ENCODE measurements at regions not wholly inside any gene's neighbourhood (a gene's known extent, or its start where the extent isn't known, plus 50 kb on each side); places are given as distances from the start of the nearest gene placed in this dataset.

DNA sequence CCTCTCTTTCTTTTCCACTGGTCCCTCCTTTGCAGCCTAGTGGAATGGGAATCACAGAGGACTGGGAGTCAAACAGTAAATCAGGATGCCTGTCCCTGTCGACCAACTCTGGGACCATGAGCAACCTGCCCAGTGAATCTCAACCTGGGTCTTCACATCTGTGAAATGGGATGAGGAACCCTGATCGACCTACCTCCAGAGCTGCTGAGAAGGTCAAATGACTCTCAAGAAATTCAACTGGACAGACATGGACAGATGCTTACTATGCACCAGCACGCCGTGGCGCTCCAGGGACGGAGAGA is 73.3 kb upstream of the TAF1B start:
- no peaks in the 10 kb centered on the region for H3K9me3 Mint-ChIP-seq
- CTCF ChIA-PET (ENCODE audit: partially characterized antibody) = interaction anchor here (0.6 to 5.5 kb wide), 30 partner anchors 8 to 303 kb away, joined by 3 to 57 read pairs (median 5); partner anchors contain the start of gene YWHAQ
- H3K27me3 ChIP-seq (ENCODE audit: insufficient read depth, low read length) = no peaks in the 10 kb centered on the region
- no peaks in the 10 kb centered on the region for H3K36me3 Mint-ChIP-seq
- peak overlapping the region in 2 of 7 donors; percentile 22 to 88 for H3K27ac Mint-ChIP-seq
- no peak overlapping the region for H3K4me3 ChIP-seq (ENCODE audit: low read length in 2 of 2)
- no peaks in the 10 kb centered on the region for H3K9me3 ChIP-seq (ENCODE audit: control insufficient read depth in 1 of 2, low read length in 2 of 2)
- DNase-seq = no peak
- H3K4me1 Mint-ChIP-seq = peaks cover 3 to 21% (median 14%) of the 10 kb centered on the region in 4 donors
- H3K27me3 Mint-ChIP-seq = no peaks in the 10 kb centered on the region
- H3K27ac ChIP-seq (ENCODE audit: low read depth, low read length) = no peak overlapping the region
- H3K4me3 Mint-ChIP-seq = no peak overlapping the region
- POLR2A ChIA-PET (ENCODE audit: partially characterized antibody) = interaction anchor here (0.8 to 3.3 kb wide), 8 partner anchors 10 to 214 kb away, joined by 3 to 15 read pairs (median 8); partner anchors contain the start of genes ADAM17 and YWHAQ
- intact Hi-C loops (cut with micrococcal nuclease) = loop anchor here (1.0 kb wide), 1 partner anchor 12 kb away; no protein-coding TSS in a partner anchor
- H3K36me3 ChIP-seq (ENCODE audit: insufficient read depth, low read length) = no peaks in the 10 kb centered on the region
- peaks cover 20% of the 10 kb centered on the region for H3K4me1 ChIP-seq (ENCODE audit: insufficient read depth, low read length)

DNA sequence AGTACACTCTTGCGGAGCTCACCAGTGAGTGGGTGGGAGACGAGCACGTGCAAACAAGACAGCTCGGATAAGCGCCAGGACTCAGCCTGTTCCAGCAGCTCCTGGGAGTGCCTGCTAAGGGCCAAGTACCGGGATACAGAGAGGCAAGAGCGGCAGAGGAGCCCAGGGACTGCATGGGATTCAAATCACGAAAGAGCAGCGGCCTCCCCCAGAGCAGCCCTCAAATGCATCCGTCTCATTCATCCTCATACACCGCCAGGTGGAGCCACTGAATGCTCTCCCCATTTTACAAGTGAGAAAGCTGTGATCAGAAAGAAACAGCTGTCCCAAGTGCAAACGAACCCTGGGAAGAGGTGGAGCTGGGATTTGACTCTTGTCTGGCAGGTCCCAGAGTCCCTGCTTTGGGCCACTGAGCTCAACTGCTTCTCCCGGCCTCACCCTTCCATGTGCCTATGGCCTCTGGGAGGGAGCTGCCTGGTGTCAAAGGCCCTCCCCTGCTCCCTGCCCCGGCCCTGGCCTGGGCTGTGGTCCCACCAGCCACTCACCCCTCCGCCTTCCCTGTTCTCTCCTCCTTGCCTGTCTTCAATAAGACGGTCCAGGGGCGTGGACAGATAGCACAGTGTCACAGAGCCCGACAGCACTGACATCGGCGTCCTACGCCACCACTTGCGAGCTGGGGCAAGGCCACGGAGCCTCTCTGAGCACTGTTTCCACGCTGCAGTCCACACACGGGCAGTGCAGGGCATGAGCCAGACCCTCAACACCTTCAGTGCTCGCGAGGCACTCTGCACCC is 72.8 kb upstream of the TAF1B start:
- Mint-ChIP-seq H3K27ac (peak overlapping the region in 5 of 7 donors; percentile 15 to 88 (median 46)), H3K27me3 (no peaks in the 10 kb centered on the region), H3K4me1 (peaks cover 3 to 21% (median 13%) of the 10 kb centered on the region in 4 donors), H3K4me3 (peak overlapping the region in 1 of 8 donors; percentile 55), H3K36me3 (no peaks in the 10 kb centered on the region), H3K9me3 (no peaks in the 10 kb centered on the region)
- no peak overlapping the region for H3K4me3 ChIP-seq (ENCODE audit: low read length in 2 of 2)
- no peaks in the 10 kb centered on the region for H3K36me3 ChIP-seq (ENCODE audit: insufficient read depth, low read length)
- H3K4me1 ChIP-seq (ENCODE audit: insufficient read depth, low read length) = peaks cover 20% of the 10 kb centered on the region
- H3K27ac ChIP-seq (ENCODE audit: low read depth, low read length) = no peak overlapping the region
- no peaks in the 10 kb centered on the region for H3K9me3 ChIP-seq (ENCODE audit: control insufficient read depth in 1 of 2, low read length in 2 of 2)
- no peaks in the 10 kb centered on the region for H3K27me3 ChIP-seq (ENCODE audit: insufficient read depth, low read length)
- DNase-seq = peak; percentile 49 to 63 (median 58)
- POLR2A ChIA-PET (ENCODE audit: partially characterized antibody) = interaction anchor here (0.8 to 3.3 kb wide), 9 partner anchors 9 to 215 kb away, joined by 3 to 15 read pairs (median 7); partner anchors contain the start of genes ADAM17 and YWHAQ
- intact Hi-C loops (cut with micrococcal nuclease) = loop anchor here (1.0 kb wide), 1 partner anchor 12 kb away; no protein-coding TSS in a partner anchor
- CTCF ChIA-PET (ENCODE audit: partially characterized antibody) = interaction anchor here (0.6 to 5.5 kb wide), 37 partner anchors 8 to 327 kb away, joined by 3 to 57 read pairs (median 4); partner anchors contain the start of gene YWHAQ

DNA sequence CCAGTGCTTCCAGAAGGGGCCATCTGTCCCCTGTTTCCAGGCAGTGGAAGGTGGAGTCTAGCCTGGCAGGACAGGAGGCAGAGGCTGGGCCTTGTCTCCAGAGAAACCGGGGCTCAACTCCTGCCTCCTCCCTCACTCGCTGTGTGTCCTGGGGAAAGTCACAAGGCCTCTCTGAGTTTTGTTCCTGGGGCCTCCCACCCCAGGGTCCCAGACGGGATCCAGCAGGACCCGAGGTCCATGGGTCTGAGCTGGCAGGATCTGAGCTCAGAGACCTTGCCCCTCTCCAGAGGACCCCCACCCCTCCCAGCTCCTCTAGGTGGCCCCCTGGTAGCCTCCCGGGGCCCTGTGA is 72.2 kb upstream of the TAF1B start:
- intact Hi-C loops (cut with micrococcal nuclease) = no loop called here
- peaks cover 20% of the 10 kb centered on the region for H3K4me1 ChIP-seq (ENCODE audit: insufficient read depth, low read length)
- no peak for DNase-seq
- H3K27ac ChIP-seq (ENCODE audit: low read depth, low read length) = no peak overlapping the region
- H3K27me3 ChIP-seq (ENCODE audit: insufficient read depth, low read length) = no peaks in the 10 kb centered on the region
- no peaks in the 10 kb centered on the region for H3K27me3 Mint-ChIP-seq
- H3K36me3 Mint-ChIP-seq = no peaks in the 10 kb centered on the region
- no peak overlapping the region for H3K4me3 ChIP-seq (ENCODE audit: low read length in 2 of 2)
- H3K27ac Mint-ChIP-seq = no peak overlapping the region
- ChIA-PET CTCF (ENCODE audit: partially characterized antibody) (interaction anchor here (0.7 to 5.5 kb wide), 25 partner anchors 9 to 327 kb away, joined by 3 to 57 read pairs (median 5); no protein-coding TSS in a partner anchor), POLR2A (ENCODE audit: partially characterized antibody) (interaction anchor here (0.6 to 3.3 kb wide), 9 partner anchors 9 to 215 kb away, joined by 3 to 15 read pairs (median 7); partner anchors contain the start of genes ADAM17 and YWHAQ)
- H3K9me3 Mint-ChIP-seq = no peaks in the 10 kb centered on the region
- H3K9me3 ChIP-seq (ENCODE audit: control insufficient read depth in 1 of 2, low read length in 2 of 2) = no peaks in the 10 kb centered on the region
- H3K4me3 Mint-ChIP-seq = no peak overlapping the region
- peaks cover 3 to 21% (median 13%) of the 10 kb centered on the region in 4 donors for H3K4me1 Mint-ChIP-seq
- H3K36me3 ChIP-seq (ENCODE audit: insufficient read depth, low read length) = no peaks in the 10 kb centered on the region

DNA sequence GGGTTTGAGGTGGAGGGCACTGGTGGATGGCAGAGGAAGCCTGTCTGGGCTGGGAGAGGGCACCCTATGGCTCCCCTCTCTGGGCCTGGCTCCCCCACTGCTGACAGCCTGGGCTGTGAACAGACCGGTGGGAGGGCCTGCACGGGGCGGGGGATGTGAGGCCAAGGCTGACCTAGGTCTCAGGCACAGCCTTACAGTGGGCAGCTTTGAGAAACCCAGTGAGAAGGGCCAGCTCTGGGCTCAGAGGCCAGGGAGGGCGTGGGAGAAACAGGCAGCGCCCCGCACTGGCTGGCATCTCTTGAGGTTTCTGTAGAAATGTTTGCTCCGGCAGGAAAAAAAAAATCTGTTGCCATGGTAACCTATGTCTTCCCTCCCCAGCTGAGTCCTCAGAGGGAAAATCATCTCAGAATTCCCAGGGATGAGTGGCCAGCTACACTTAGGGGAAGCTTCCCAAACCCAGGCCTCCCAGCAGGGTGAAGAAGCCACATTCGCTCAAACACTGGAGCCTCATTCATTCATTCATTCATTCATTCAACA is 71.7 kb upstream of the TAF1B start:
- no peaks in the 10 kb centered on the region for H3K9me3 Mint-ChIP-seq
- POLR2A ChIA-PET (ENCODE audit: partially characterized antibody) = interaction anchor here (0.6 to 3.3 kb wide), 4 partner anchors 8 to 216 kb away, joined by 3 to 12 read pairs (median 9); partner anchors contain the start of genes ADAM17 and YWHAQ

DNA sequence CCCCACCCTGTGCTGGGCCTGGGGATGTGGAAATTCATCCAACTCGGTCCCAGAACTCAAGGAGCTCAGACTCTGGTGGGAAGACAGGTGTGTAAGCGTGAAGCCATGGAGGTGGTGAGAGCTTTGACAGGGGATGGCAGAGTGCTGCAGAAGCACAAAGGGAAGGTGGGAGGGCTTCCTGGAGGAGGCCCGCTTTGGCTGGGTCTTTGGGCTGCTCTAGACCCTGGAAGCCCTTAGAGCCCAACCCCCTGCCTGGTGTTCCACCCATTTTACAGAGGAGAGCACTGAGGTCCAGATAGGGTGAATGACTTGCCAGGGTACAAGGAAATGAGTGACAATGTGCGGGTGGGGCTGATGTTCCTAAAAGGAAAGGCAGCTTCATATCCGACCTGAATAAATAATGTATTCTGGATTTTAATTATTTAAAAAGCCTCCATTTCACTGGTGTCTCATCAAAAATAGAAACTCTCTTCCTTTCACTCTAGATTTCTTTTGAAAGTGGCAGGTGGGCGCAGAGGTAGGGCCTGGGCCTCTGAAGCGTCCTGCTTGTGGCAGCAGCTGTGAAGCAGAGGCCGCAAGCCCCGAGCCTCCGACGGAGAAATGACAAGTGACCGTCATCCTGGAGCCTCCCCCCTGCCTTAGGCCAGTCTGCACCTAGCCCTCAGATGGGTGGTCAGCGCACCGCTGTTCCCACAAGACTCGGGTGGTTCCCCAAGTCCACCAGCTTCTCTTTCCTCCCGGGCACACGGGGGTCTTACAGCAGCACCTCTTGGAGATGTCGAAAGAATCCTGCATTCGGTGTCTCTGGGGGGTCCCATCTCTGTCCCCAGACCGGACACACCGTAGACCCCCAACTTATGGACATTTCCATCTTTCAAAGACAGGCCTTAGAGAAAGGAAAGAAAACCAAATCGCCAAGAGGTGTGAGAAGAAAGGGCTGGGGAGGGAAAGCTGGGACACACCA is 71.0 kb upstream of the TAF1B start:
- H3K4me3 Mint-ChIP-seq = peak overlapping the region in 1 of 8 donors; percentile 37
- no peaks in the 10 kb centered on the region for H3K36me3 ChIP-seq (ENCODE audit: insufficient read depth, low read length)
- no peaks in the 10 kb centered on the region for H3K27me3 Mint-ChIP-seq

More for the DNA sequence above, 71.7 kb upstream of the TAF1B start:
- Mint-ChIP-seq H3K27ac (no peak overlapping the region), H3K36me3 (no peaks in the 10 kb centered on the region), H3K4me3 (peak overlapping the region in 1 of 8 donors; percentile 37), H3K27me3 (no peaks in the 10 kb centered on the region), H3K4me1 (peaks cover 3 to 20% (median 13%) of the 10 kb centered on the region in 4 donors)
- H3K4me1 ChIP-seq (ENCODE audit: insufficient read depth, low read length) = peaks cover 20% of the 10 kb centered on the region
- H3K27ac ChIP-seq (ENCODE audit: low read depth, low read length) = no peak overlapping the region
- H3K4me3 ChIP-seq (ENCODE audit: low read length in 2 of 2) = no peak overlapping the region
- no peak for DNase-seq
- no peaks in the 10 kb centered on the region for H3K36me3 ChIP-seq (ENCODE audit: insufficient read depth, low read length)
- intact Hi-C loops (cut with micrococcal nuclease) = no loop called here
- no peaks in the 10 kb centered on the region for H3K27me3 ChIP-seq (ENCODE audit: insufficient read depth, low read length)
- CTCF ChIA-PET (ENCODE audit: partially characterized antibody) = interaction anchor here (1.0 to 5.5 kb wide), 7 partner anchors 13 to 214 kb away, joined by 3 to 57 read pairs (median 5); no protein-coding TSS in a partner anchor
- H3K9me3 ChIP-seq (ENCODE audit: control insufficient read depth in 1 of 2, low read length in 2 of 2) = no peaks in the 10 kb centered on the region

DNA sequence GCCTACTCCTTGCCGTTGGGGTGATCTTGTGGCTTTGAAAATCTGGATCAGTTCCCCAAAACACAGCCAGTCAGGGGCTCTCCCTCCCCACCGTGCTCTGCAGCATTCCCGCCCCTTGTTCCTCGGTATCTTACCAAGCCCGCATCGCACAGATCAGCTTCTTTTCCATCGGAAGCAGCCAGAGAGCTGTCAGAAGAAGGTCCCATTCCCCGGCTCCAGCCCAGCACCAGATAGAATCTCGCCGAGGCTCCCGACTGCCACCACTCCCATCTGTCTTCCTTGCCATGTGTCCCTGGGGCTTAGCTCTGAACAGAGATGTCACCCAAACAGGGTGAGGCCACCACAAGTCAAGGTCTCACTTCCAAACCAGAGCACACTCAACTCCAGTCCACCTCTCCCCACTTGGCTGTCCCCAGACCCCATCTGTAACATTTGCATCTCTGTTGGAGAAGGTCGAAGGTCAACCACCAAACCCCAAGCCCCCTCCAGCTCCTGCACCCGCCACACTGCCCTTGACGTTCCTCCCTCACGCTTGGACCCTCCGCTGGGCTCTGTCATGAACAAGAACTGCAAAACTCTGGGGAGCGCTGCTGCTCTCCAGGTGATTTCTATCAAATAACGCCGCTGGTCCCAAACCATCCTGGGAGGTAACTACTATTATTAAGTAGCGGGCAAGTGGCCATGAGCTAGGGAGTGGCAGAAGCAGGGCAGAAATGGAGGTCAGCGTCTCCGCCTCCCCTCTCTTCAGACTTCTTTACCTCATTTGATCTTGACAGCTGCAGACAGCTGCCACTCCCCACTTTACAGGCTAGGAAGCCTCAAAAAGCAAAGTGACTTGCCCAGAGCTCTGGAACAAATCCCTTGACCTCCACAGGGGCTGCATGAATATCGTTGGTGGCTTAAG is 70.0 kb upstream of the TAF1B start:
- Mint-ChIP-seq H3K27me3 (no peaks in the 10 kb centered on the region), H3K27ac (peak overlapping the region in 5 of 7 donors; percentile 21 to 47 (median 29)), H3K9me3 (no peaks in the 10 kb centered on the region), H3K4me3 (no peak overlapping the region), H3K4me1 (peaks cover 10 to 27% (median 19%) of the 10 kb centered on the region in 4 donors), H3K36me3 (no peaks in the 10 kb centered on the region)
- H3K36me3 ChIP-seq (ENCODE audit: insufficient read depth, low read length) = no peaks in the 10 kb centered on the region
- intact Hi-C loops (cut with micrococcal nuclease) = no loop called here
- no peaks in the 10 kb centered on the region for H3K27me3 ChIP-seq (ENCODE audit: insufficient read depth, low read length)
- H3K9me3 ChIP-seq (ENCODE audit: control insufficient read depth in 1 of 2, low read length in 2 of 2) = no peaks in the 10 kb centered on the region
- H3K4me3 ChIP-seq (ENCODE audit: low read length in 2 of 2) = no peak overlapping the region
- peaks cover 23% of the 10 kb centered on the region for H3K4me1 ChIP-seq (ENCODE audit: insufficient read depth, low read length)
- no peak overlapping the region for H3K27ac ChIP-seq (ENCODE audit: low read depth, low read length)
- CTCF ChIA-PET (ENCODE audit: partially characterized antibody) = interaction anchor here (1.2 to 5.5 kb wide), 3 partner anchors 9 to 26 kb away, joined by 5 to 57 read pairs (median 7); no protein-coding TSS in a partner anchor
- no peak for DNase-seq
- POLR2A ChIA-PET (ENCODE audit: partially characterized antibody) = no interaction called here

More for the DNA sequence above, 71.0 kb upstream of the TAF1B start:
- CTCF ChIA-PET (ENCODE audit: partially characterized antibody) = interaction anchor here (1.2 to 5.5 kb wide), 4 partner anchors 10 to 215 kb away, joined by 5 to 57 read pairs (median 6); no protein-coding TSS in a partner anchor
- Mint-ChIP-seq H3K9me3 (no peaks in the 10 kb centered on the region), H3K27ac (peak overlapping the region in 2 of 7 donors; percentile 41 to 56), H3K36me3 (no peaks in the 10 kb centered on the region), H3K4me1 (peaks cover 3 to 18% (median 12%) of the 10 kb centered on the region in 4 donors)
- Histone ChIP-seq H3K27me3 (ENCODE audit: insufficient read depth, low read length) (no peaks in the 10 kb centered on the region), H3K4me3 (ENCODE audit: low read length in 2 of 2) (no peak overlapping the region), H3K9me3 (ENCODE audit: control insufficient read depth in 1 of 2, low read length in 2 of 2) (no peaks in the 10 kb centered on the region), H3K27ac (ENCODE audit: low read depth, low read length) (no peak overlapping the region), H3K4me1 (ENCODE audit: insufficient read depth, low read length) (peaks cover 20% of the 10 kb centered on the region)
- POLR2A ChIA-PET (ENCODE audit: partially characterized antibody) = no interaction called here
- no peak for DNase-seq
- intact Hi-C loops (cut with micrococcal nuclease) = no loop called here
